HG03571 (cell line): ENCODE measurements at regions not wholly inside any gene's neighbourhood (a gene's known extent, or its start where the extent isn't known, plus 50 kb on each side); places are given as distances from the start of the nearest gene placed in this dataset.

Experiments
- ATAC-seq: cut with Tn5 transposase; IDR thresholded peaks from one replicate; pipeline ENCODE4 v1.9.1; 2021; ENCODE audit not compliant: unreplicated experiment

GRCh38 chr2:71823526-71823925, 324.1 kb downstream of the CYP26B1 start:
- no peak for ATAC-seq

- ATAC-seq, result no peak
These were observed 325.2 kb downstream of the CYP26B1 start for GRCh38 chr2:71822463-71822862.

- ATAC-seq, result no peak
These were observed 325.8 kb downstream of the CYP26B1 start for GRCh38 chr2:71821856-71822255.

DNA sequence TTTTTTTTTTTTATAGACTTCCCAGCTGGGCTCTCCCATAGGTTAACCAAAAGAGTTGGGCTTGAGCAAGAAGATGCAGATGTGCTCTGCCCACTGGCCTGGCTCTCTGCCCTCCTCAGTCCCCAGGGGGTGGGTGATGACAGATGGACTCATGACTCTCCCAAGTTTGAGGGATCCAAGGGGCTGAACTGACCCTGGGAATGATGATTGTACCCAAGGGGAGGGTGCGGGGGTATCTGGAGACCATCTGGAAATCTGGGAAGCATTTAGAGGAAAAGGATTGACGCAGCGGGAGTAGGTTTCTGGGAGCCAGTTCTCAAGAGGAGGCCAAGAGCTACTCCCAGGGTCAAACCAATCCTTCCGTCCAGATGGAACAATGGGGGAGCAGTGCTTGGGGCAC, 330.8 kb downstream of the CYP26B1 start:
- ATAC-seq, result no peak

GRCh38 chr2:71815701-71816474, 331.8 kb downstream of the CYP26B1 start:
- no peak for ATAC-seq

- ATAC-seq, result no peak
These were observed 332.8 kb downstream of the CYP26B1 start for GRCh38 chr2:71814885-71815284.

- ATAC-seq, result no peak
These were observed 333.7 kb downstream of the CYP26B1 start for GRCh38 chr2:71813807-71814470.

DNA sequence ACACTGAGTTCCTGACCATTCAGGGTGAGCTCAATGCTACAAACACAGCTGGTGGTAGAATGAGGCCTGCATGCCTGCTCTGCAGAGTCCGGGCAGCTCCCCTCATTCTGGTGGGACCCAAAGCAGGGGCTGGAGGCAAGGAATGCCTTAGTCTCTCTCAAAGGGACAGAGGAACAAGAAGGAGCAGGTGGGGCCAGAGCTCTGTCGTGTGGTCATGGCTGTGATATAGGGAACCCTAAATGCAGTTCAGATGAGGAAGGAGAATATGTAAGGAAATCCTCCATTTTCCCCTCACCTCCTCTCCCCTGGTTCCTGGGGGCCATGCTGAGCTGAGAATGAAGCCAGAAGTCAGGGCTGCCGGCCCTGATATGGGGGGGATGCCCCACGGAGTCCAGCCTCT, 334.3 kb downstream of the CYP26B1 start:
- ATAC-seq, result no peak

DNA sequence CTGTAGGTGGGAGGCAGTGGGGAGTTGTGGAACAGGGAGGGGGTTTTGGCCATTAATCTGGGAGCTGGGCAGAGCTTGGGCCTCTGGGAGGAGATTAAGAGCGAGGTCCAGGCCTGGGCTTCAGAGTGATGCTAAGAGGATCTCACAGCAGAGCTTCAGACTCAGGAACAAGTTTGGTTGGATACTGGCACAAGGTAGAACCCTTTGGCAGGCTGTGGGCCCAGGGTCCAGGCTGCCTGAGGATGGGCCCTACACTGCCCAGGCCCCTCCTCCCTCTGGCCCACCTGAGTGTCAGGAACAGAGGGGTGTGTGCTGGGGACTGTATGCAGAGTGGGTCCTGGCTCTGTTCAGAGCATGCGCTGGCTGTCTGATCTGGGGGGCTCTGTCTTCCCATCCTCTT, 334.9 kb downstream of the CYP26B1 start:
- ATAC-seq, result no peak

- ATAC-seq, result no peak
These were observed 335.9 kb downstream of the CYP26B1 start for GRCh38 chr2:71811726-71812125.

DNA sequence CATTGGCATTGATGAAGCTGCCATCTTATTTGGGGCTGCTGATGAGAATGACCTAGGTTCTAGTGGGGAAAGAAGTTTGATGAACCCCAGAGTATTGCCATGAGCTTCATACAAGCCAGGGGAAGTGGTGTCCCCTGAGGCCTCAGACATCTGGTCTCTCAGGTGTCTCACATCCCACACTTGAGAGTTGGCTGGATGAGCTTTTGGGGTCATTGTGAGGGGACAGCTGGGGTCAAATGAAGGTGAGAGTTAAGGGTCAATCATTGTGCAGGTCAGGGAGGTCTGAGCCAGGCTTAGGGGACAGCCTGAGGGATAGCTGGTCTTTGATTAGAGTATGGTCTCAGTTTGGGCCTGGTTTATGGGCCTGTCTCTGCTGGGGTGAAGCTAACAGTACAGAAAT, 336.5 kb downstream of the CYP26B1 start:
- no peak for ATAC-seq

DNA sequence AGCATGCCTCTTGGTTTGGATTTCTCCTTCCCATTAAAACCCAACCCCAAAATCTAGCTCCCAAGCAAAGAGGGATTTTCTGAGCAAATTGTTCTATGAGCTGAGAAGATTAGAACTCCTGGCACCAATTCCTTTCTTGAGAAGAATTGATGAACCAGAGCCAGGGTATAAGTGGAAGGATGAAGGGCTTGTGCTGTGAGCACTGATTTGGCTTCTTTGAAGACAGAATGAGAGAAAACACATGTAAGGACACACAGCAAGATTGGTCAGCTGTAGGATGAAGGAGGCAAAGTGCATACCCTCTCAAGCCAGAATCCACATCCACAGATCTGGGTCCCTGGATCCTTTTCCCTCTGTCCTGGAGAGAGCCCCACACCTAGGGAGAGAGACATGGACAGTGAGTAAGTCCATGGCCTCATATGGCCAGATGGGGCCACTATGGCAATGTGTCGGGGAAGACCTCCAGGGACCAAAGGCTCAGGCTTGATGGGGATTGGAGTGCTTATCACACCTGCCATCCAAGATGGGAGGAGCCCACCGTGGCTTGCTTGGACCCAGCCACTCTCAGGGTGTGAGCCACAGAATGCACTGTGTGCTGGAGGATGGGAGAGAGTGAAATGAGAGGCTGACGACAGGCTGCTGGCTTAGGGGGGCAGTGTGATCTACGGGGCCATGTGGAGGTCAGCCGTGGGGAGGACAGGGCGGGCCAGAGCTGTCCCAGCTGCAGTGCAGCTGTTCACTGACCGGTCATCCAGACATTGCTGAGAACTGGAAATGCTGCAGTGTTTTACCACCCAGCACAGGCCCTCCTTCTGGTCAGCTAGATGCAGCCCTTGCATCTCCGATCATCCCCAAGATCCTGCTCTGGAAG, 339.8 kb downstream of the CYP26B1 start:
- ATAC-seq, result no peak

DNA sequence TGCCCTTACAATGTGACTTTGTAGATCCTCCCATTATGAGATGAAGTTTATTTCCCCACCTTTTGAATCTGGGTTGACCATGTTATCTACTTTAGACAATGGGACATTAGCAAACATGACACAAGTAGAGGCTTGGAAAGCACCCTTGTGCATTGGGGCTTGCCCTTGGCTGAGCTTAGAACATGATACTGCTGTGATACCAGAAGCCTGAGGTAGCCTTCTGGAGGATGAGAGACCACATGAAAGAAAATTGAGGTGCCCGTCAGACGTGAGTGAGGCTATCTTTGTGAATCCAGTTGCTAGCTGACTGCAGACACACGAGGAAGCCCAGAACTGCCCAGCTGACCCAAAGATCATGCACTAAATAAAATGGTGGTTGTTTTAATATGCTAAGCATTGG, 341.2 kb downstream of the CYP26B1 start:
- no peak for ATAC-seq

DNA sequence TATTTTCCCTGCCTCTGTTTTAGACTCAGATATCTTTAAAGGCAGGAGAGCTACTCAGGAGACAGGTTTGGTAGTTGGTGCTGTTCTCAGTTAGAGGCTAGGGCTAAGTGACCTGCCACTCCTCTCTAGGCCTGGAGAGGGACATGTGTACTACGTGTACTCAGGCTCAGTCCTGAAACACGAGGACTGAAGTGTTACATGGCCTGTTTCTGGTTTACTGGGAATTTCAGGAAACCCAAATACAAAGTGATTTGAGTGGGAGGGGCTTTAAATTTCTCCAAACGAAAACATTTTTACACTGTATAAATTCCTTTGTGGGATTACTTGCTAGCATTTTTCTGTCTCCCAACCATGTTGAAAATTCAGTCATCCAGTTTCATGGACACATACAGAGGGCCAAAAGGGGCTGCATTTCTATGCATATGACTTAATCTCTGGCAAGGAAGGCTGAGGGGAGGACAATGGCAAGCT, 343.3 kb downstream of the CYP26B1 start:
- no peak for ATAC-seq

GRCh38 chr2:71803398-71803797, 344.3 kb downstream of the CYP26B1 start:
- ATAC-seq, result no peak

DNA sequence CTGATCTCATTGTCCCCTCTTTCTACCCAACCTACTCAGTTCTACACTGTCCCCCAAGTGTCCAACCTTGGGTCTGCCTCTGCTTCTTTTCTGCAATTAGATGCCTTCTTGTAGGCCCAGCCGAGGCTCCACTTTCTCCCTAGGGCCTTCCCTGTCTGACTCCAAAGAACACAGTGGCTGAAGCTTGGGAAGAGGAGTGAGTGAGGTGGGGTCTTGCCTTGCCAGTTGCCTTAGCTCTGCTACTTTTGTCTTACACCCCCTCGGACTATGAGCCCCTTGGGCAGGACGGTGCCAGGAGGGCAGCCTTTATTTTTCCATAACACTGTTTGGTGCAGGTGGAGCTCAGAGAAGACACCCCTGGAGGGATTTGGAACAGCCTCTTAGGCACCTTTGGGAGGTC, 345.1 kb downstream of the CYP26B1 start:
- no peak for ATAC-seq

GRCh38 chr2:71801969-71802368, 345.7 kb downstream of the CYP26B1 start:
- no peak for ATAC-seq

- no peak for ATAC-seq
These were observed 346.1 kb downstream of the CYP26B1 start for GRCh38 chr2:71801556-71801955.

DNA sequence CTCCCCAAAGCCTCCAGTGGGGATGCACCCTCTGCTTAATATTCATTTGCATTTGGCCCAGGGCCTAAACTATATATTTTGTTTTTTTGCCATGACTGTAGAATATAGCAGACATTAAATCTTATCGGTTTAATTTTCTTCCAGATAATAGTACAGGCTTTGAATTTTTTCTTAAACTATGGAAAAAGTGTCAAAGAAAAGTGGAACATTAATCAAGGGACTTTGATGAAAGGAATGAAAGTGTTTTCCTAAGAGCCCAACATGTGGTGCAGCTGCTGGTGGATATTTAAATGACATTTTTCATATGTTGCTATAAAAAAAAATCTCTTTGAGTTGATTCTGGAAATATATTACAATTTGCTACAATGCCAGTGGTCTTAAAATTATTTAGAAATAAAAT, 346.8 kb downstream of the CYP26B1 start:
- ATAC-seq, result no peak

GRCh38 chr2:71800106-71800809, 346.9 kb downstream of the DYSF start:
- no peak for ATAC-seq

DNA sequence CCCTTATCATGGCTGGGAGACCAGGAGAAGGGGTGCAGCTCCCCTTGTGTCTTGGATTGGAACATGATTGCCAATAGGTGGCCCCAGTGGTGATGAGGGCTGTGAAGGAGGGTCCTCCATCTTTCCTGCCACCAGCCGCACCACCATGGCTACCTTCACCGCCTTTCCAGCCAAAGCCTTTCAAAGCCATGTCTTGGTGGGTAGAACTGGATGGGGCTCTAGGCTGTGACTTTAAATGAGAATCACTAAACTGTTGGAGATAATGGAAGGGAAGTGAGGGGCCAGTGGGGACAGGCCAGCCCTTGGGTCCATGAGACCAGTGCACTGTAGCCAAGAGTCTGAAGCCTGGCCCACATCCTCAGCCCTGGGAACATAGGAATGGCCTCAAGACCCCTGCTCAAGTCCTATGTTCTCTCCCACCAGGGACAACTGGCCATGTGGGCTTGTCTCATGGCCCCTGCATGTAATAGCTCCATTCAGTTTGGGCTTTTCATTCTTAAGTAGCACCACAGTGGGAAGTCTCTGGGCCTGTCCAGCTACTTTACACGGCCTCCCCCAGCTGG, 345.7 kb downstream of the DYSF start:
- ATAC-seq, result no peak
